AG09319 (cell line): ENCODE measurements at regions not wholly inside any gene's neighbourhood (a gene's known extent, or its start where the extent isn't known, plus 50 kb on each side); places are given as distances from the start of the nearest gene placed in this dataset.

ENCODE experiments used
- DNase-seq: peaks from one replicate; pipeline ENCODE4 v3.0.0-alpha.2; 2010; ENCODE audit warnings: low read depth; ENCODE audit errors: extremely low read depth
- TF ChIP-seq, protein P1 (sequence below): IDR thresholded peaks from 2 replicates; pipeline ENCODE4 v1.5.1; 2011; ENCODE audit warnings: low read depth, mild to moderate bottlenecking, inconsistent platforms, low read length, moderate library complexity

DNA sequence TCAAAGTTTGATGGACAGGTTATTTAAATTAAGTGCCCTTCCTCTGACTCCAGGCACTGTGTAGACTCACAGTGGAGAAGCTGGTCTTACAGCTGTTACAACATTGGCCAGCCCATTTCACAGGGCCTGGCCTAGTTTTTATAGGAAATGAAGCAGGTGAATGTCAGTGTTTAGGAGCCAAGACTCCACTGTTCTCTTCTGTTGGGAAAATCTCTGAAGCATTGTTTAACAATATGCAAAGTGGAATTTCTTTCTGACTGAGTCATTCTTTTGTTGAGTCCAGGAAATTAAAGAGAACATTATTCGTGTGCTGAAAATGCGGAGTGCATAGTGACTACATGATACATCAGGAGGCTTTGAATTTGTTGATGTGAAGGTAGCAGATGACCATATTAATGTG, 64.7 kb downstream of the ARRDC4 start:
- no peak for DNase-seq
- TF ChIP-seq, protein P1, sequence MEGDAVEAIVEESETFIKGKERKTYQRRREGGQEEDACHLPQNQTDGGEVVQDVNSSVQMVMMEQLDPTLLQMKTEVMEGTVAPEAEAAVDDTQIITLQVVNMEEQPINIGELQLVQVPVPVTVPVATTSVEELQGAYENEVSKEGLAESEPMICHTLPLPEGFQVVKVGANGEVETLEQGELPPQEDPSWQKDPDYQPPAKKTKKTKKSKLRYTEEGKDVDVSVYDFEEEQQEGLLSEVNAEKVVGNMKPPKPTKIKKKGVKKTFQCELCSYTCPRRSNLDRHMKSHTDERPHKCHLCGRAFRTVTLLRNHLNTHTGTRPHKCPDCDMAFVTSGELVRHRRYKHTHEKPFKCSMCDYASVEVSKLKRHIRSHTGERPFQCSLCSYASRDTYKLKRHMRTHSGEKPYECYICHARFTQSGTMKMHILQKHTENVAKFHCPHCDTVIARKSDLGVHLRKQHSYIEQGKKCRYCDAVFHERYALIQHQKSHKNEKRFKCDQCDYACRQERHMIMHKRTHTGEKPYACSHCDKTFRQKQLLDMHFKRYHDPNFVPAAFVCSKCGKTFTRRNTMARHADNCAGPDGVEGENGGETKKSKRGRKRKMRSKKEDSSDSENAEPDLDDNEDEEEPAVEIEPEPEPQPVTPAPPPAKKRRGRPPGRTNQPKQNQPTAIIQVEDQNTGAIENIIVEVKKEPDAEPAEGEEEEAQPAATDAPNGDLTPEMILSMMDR: no peak

DNA sequence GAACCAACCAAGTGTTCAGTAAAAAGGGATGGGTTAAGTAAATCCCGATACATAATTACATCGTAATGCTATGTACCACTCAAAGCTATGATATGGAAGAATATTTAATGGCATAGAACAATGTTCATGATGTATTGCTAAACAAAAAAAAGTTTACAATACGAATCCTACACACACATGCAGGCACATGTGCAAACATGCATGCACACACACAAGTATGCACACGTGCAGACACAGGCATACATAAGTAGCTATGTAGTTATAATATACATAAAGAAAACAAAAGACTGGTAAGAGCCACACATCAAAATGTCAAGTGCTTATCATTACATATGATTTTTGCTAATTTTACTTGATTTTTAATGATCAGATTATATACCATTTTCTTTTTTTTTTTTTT, 74.2 kb downstream of the ARRDC4 start:
- TF ChIP-seq, protein P1: no peak
- DNase-seq: no peak

- no peak for DNase-seq
- TF ChIP-seq, protein P1: no peak
Observed at GRCh38 chr15:98035134-98035533, 74.6 kb downstream of the ARRDC4 start.

DNA sequence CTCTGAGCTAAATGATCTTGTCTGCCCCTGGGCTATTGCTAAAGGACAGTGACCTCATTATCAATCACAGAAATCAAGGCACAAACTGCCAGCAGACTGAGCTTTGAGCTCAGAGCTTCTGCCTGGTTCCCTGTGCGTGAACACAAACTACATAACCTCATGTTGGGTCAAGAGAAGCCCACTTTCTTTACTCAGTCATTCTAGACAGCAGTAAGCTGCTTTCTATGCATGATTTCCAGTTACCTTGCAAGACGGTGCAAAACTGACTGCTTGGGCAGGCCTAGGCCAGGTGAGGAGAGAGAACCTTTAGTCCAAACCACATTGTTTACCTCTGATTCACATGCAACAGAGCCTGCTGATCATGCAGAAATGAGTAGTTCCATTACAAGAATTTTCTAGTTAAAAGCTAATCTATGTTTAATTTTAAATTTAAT, 75.1 kb downstream of the ARRDC4 start:
- TF ChIP-seq, protein P1: no peak
- no peak for DNase-seq

GRCh38 chr15:98039596-98039995, 79.1 kb downstream of the ARRDC4 start:
- DNase-seq: no peak
- TF ChIP-seq, protein P1: no peak

- TF ChIP-seq, protein P1: no peak
- DNase-seq: no peak
Observed at GRCh38 chr15:98040146-98040545, 79.6 kb downstream of the ARRDC4 start.

GRCh38 chr15:98043160-98044014, 82.9 kb downstream of the ARRDC4 start:
- TF ChIP-seq, protein P1: no peak
- DNase-seq: no peak
